HepG2 (cell line): ENCODE measurements at regions not wholly inside any gene's neighbourhood (a gene's known extent, or its start where the extent isn't known, plus 50 kb on each side); places are given as distances from the start of the nearest gene placed in this dataset.

Source experiments
- ATAC-seq: fragments of 200-7000 bp; cut with Tn5 transposase; 3 replicates; pipeline ENCODE4 v1.9.1; 2020; ENCODE audit warnings: mild to moderate bottlenecking, moderate library complexity
- BruUV-seq: library from RNA; stranded (reverse); fragments of 400-500 nt; replicated peaks from 2 replicates; lab custom pipeline; 2021; lab: Mats Ljungman, UMichigan
- CTCF ChIA-PET: fragments of 300-600 bp; formaldehyde crosslinking; extraction: SDS; loops from one replicate; lab custom pipeline; 2021; ENCODE audit warnings: low total read pairs, inconsistent platforms, low intra/inter-chr PET ratio; lab: Yijun Ruan, JAX
- POLR2A ChIA-PET: fragments of 350-600 bp; sonication (Branson Sonifier 250); formaldehyde crosslinking; loops from one replicate; lab custom pipeline; 2020; ENCODE audit warnings: antibody characterized with exemption, inconsistent platforms; lab: Yijun Ruan, JAX
- DNase-seq: peaks from one replicate; pipeline ENCODE4 v3.0.0-alpha.2; 2015; ENCODE audit warnings: low spot score
- FAIRE-seq: peaks from 3 replicates; lab custom pipeline; 2011; peaks lifted over from hg19 to GRCh38; lab: Jason Lieb, UNC
- H2AFZ ChIP-seq: one replicate; pipeline ENCODE4 v1.6.1; 2011; ENCODE audit warnings: low read length, inconsistent platforms
- H3K27ac ChIP-seq: fragments of 300-600 bp; 3 replicates; pipeline ENCODE4 v1.8.0; 2011; ENCODE audit warnings: mixed run types, mild to moderate bottlenecking, mixed read lengths, low read length, inconsistent platforms; ENCODE audit not compliant: insufficient read depth; ENCODE audit errors: extremely low read length
- H3K27me3 ChIP-seq, 2 experiments: fragments of 200-600 bp in 1 of 2; 2 replicates in 1 of 2; 3 replicates in 1 of 2; pipeline versions ENCODE4 v1.6.0 to v1.8.0; 2011; ENCODE audit warnings: low read length in 2 of 2, mild to moderate bottlenecking in 2 of 2, moderate library complexity in 2 of 2, inconsistent platforms in 1 of 2; ENCODE audit not compliant: insufficient read depth in 2 of 2, control insufficient read depth in 1 of 2
- H3K36me3 ChIP-seq, 2 experiments: fragments of 200-600 bp in 1 of 2; replicated peaks in 1 of 2; 2 replicates in 1 of 2; 3 replicates in 1 of 2; pipeline versions ENCODE4 v1.5.1 to v1.8.0; 2011; ENCODE audit warnings: low read length in 2 of 2, inconsistent platforms in 1 of 2; ENCODE audit not compliant: insufficient read depth in 2 of 2, control insufficient read depth in 1 of 2
- H3K4me1 ChIP-seq: 2 replicates; pipeline ENCODE4 v1.5.1; 2012; ENCODE audit warnings: low read length, inconsistent platforms; ENCODE audit not compliant: insufficient read depth
- H3K4me2 ChIP-seq: 2 replicates; pipeline ENCODE4 v1.6.0; 2011; ENCODE audit warnings: low read depth, low read length, inconsistent platforms
- H3K4me3 ChIP-seq, 3 experiments: fragments of 200-600 bp in 1 of 3; sonication (generic), shearing (Covaris generic) in 1 of 3; replicated peaks in 1 of 3; 2 replicates each; pipeline ENCODE4 v1.5.1; 2011 to 2016; ENCODE audit warnings: low read length in 3 of 3, inconsistent platforms in 2 of 3, low read depth in 2 of 3, mild to moderate bottlenecking in 2 of 3, control low read depth in 1 of 3, mixed read lengths in 1 of 3; ENCODE audit not compliant: insufficient read depth in 1 of 3
- H3K79me2 ChIP-seq: one replicate; pipeline ENCODE4 v1.6.1; 2011; ENCODE audit warnings: low read length, inconsistent platforms; ENCODE audit not compliant: insufficient read depth
- H3K9ac ChIP-seq: 2 replicates; pipeline ENCODE4 v1.6.0; 2011; ENCODE audit warnings: mild to moderate bottlenecking, low read depth, low read length, inconsistent platforms; ENCODE audit not compliant: insufficient read depth
- H3K9me3 ChIP-seq: 2 replicates; pipeline ENCODE4 v1.5.1; 2012; ENCODE audit warnings: mild to moderate bottlenecking, low read length
- H4K20me1 ChIP-seq: 2 replicates; pipeline ENCODE4 v1.6.0; 2011; ENCODE audit warnings: inconsistent platforms, mild to moderate bottlenecking, low read length, moderate library complexity; ENCODE audit not compliant: insufficient read depth
- ETV6 ChIP-seq: sonication (generic); formaldehyde crosslinking; conservative IDR thresholded peaks from 2 replicates; pipeline ENCODE4 v1.4.0; 2020; ENCODE audit warnings: missing genetic modification reagents
- HMG20A ChIP-seq: IDR thresholded peaks from 2 replicates; pipeline ENCODE4 v1.6.1; 2016; ENCODE audit warnings: borderline replicate concordance
- HNF4A ChIP-seq: sonication (generic); formaldehyde crosslinking; IDR thresholded peaks from 2 replicates; pipeline ENCODE4 v1.4.0; 2020; ENCODE audit warnings: missing genetic modification reagents
- HNF4G ChIP-seq, 2 experiments: sonication (generic) in 1 of 2; formaldehyde crosslinking in 1 of 2; IDR thresholded peaks; 2 replicates each; pipeline versions ENCODE4 v1.4.0 to v1.6.1; 2011 to 2020; ENCODE audit warnings: borderline replicate concordance in 2 of 2, low read depth in 2 of 2, mild to moderate bottlenecking in 2 of 2, low read length in 1 of 2, missing genetic modification reagents in 1 of 2, moderate library complexity in 1 of 2
- MIXL1 ChIP-seq: IDR thresholded peaks from 2 replicates; pipeline ENCODE4 v1.6.1; 2016
- PLSCR1 ChIP-seq: sonication (generic); formaldehyde crosslinking; IDR thresholded peaks from 2 replicates; pipeline ENCODE4 v1.5.0; 2020; ENCODE audit warnings: missing genetic modification reagents, mild to moderate bottlenecking, borderline replicate concordance
- REST ChIP-seq, 2 experiments: IDR thresholded peaks; 2 replicates each; pipeline ENCODE4 v1.6.1; 2011 to 2012; ENCODE audit warnings: low read length in 2 of 2, borderline replicate concordance in 1 of 2, low read depth in 1 of 2, mild to moderate bottlenecking in 1 of 2, moderate library complexity in 1 of 2
- TIGD3 ChIP-seq: sonication (generic); formaldehyde crosslinking; IDR thresholded peaks from 2 replicates; pipeline ENCODE4 v1.5.1; 2020; ENCODE audit warnings: mild to moderate bottlenecking, missing genetic modification reagents, borderline replicate concordance
- ZFY ChIP-seq: sonication (generic); formaldehyde crosslinking; IDR thresholded peaks from 2 replicates; pipeline ENCODE4 v1.4.0; 2020; ENCODE audit warnings: missing genetic modification reagents
- ZNF33A ChIP-seq: sonication (generic); formaldehyde crosslinking; IDR thresholded peaks from 2 replicates; pipeline ENCODE4 v1.5.1; 2020; ENCODE audit warnings: missing genetic modification reagents, mild to moderate bottlenecking, moderate library complexity, borderline replicate concordance
- ZNF775 ChIP-seq: sonication (generic); formaldehyde crosslinking; IDR thresholded peaks from 2 replicates; pipeline ENCODE4 v1.4.0; 2020; ENCODE audit warnings: missing genetic modification reagents, mild to moderate bottlenecking, moderate library complexity, borderline replicate concordance
- WGBS: methylation state at CpG from one replicate; pipeline ENCODE4 v1.1.6; 2017; ENCODE audit warnings: low lambda C conversion rate; 5-methylcytosine and 5-hydroxymethylcytosine counted together
- in situ Hi-C: cut with HindIII; loops from 2 replicates; pipeline ENCODE4 v1.10.0; 2017; ENCODE audit warnings: low pct_unique_long_range_greater_than_20kb; ENCODE audit not compliant: extremely low pct_ligation_motif_present
- intact Hi-C: fragments of 100-400 bp; cut with micrococcal nuclease; formaldehyde crosslinking; loops from one replicate; pipeline ENCODE4 v1.10.0; 2022; ENCODE audit not compliant: unreplicated experiment

GRCh38 chr3:64958199-64958843 lies 270.5 kb upstream of the ADAMTS9 start:
- H3K4me1 ChIP-seq = no peaks in the 10 kb centered on the region
- in situ Hi-C loops = no loop called here
- ATAC-seq = no peak
- no peaks in the 10 kb centered on the region for H4K20me1 ChIP-seq
- BruUV-seq = no TSS peak
- H3K27ac ChIP-seq = no peak overlapping the region
- H3K9ac ChIP-seq = no peak overlapping the region
- TF ChIP-seq ZNF775 = no peak
- TF ChIP-seq MIXL1 = no peak
- no peak for TF ChIP-seq HNF4A (CRISPR knock-in tag)
- no peak for TF ChIP-seq ETV6 (CRISPR knock-in tag)
- H3K4me3 ChIP-seq = no peak overlapping the region
- no peaks in the 10 kb centered on the region for H3K27me3 ChIP-seq
- no peak overlapping the region for H2AFZ ChIP-seq
- no peaks in the 10 kb centered on the region for H3K79me2 ChIP-seq
- intact Hi-C loops = no loop called here
- no peak overlapping the region for H3K4me2 ChIP-seq
- DNase-seq = no peak
- 57% methylated on average over 3 of the region's 3 CpGs for WGBS
- POLR2A ChIA-PET = no interaction called here
- FAIRE-seq = no peak
- CTCF ChIA-PET = no interaction called here
- no peaks in the 10 kb centered on the region for H3K36me3 ChIP-seq
- H3K9me3 ChIP-seq = no peaks in the 10 kb centered on the region

- no TSS peak for BruUV-seq
- TF ChIP-seq TIGD3 (CRISPR knock-in tag) (no peak), HMG20A (no peak), REST (IDR thresholded peaks at IDR 0.05; ENCODE audit: borderline replicate concordance in 1 of 2, low read depth in 1 of 2, low read length in 2 of 2) (no peak), PLSCR1 (no peak), ZNF33A (CRISPR knock-in tag) (no peak), ZFY (CRISPR knock-in tag) (no peak), HNF4G (IDR thresholded peaks at IDR 0.05; ENCODE audit: borderline replicate concordance, low read depth, low read length) (no peak), HNF4G (CRISPR knock-in tag; IDR thresholded peaks at IDR 0.05; ENCODE audit: borderline replicate concordance, low read depth) (no peak)
Observed at GRCh38 chr3:64957408-64958198, 269.8 kb upstream of the ADAMTS9 start.

More at GRCh38 chr3:64957408-64958198, 269.8 kb upstream of the ADAMTS9 start:
- Histone ChIP-seq H3K36me3 (no peaks in the 10 kb centered on the region), H3K79me2 (no peaks in the 10 kb centered on the region), H3K9me3 (no peaks in the 10 kb centered on the region), H3K27me3 (no peaks in the 10 kb centered on the region), H4K20me1 (no peaks in the 10 kb centered on the region), H3K4me1 (no peaks in the 10 kb centered on the region), H3K27ac (no peak overlapping the region), H3K4me2 (no peak overlapping the region), H2AFZ (no peak overlapping the region), H3K4me3 (no peak overlapping the region), H3K9ac (no peak overlapping the region)
- POLR2A ChIA-PET = no interaction called here
- 15% methylated on average over 6 of the region's 6 CpGs for WGBS
- in situ Hi-C loops = no loop called here
- FAIRE-seq = no peak
- CTCF ChIA-PET = no interaction called here
- no peak for ATAC-seq
- no peak for DNase-seq
- intact Hi-C loops = no loop called here
